Liver (tissue), 3 donors: ENCODE measurements at regions not wholly inside any gene's neighbourhood (a gene's known extent, or its start where the extent isn't known, plus 50 kb on each side); places are given as distances from the start of the nearest gene placed in this dataset.

Experiments
- ATF3 ChIP-seq: IDR thresholded peaks from 2 replicates; pipeline ENCODE4 v1.6.1; 2016; ENCODE audit warnings: antibody characterized with exemption
- CTCF ChIP-seq: fragments of 150-350 bp; IDR thresholded peaks from 2 replicates; pipeline ENCODE4 v1.5.1; 2017; ENCODE audit warnings: improper control_type of control experiment, low read depth, low read length; ENCODE audit not compliant: missing input control
- FOXA2 ChIP-seq: IDR thresholded peaks from 2 replicates; pipeline ENCODE4 v1.6.1; 2016; ENCODE audit warnings: antibody characterized with exemption
- JUND ChIP-seq, 2 donors: IDR thresholded peaks; 2 replicates each; pipeline ENCODE4 v1.6.1; 2016; ENCODE audit warnings: antibody characterized with exemption in 2 of 2
- RAD21 ChIP-seq, 2 donors: IDR thresholded peaks; 2 replicates each; pipeline ENCODE4 v1.6.1; 2016; ENCODE audit warnings: antibody characterized with exemption in 2 of 2, mild to moderate bottlenecking in 2 of 2
- SP1 ChIP-seq: IDR thresholded peaks from 2 replicates; pipeline ENCODE4 v1.6.1; 2018; ENCODE audit warnings: antibody characterized with exemption, mild to moderate bottlenecking
- YY1 ChIP-seq: IDR thresholded peaks from 2 replicates; pipeline ENCODE4 v1.6.1; 2016; ENCODE audit warnings: antibody characterized with exemption, mild to moderate bottlenecking
- TF ChIP-seq, protein P1 (sequence below): IDR thresholded peaks from 2 replicates; pipeline ENCODE4 v1.6.1; 2016; ENCODE audit warnings: antibody characterized with exemption
- donor health status: healthy.
- donor health status: healthy.

DNA sequence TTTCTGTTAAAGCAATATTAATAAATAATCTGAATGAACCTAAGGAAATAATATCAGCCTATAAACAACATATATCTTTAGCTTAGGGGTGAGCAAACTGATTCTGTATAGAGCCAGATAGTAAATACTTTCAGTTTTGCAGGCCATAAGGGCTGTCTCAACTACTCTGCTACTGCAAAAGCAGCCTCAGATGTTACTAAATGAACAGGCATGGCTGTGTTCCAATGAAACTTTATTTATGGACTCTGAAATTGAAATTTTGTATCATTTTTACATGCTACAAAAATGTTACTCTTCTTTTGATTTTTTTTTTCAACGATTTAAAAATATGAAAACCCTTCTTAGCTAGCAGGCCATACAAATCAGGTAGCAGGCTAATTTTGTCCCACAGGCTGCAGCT is 212.8 kb upstream of the PRICKLE2 start:
- TF ChIP-seq, protein P1, sequence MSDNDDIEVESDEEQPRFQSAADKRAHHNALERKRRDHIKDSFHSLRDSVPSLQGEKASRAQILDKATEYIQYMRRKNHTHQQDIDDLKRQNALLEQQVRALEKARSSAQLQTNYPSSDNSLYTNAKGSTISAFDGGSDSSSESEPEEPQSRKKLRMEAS = no peak
- TF ChIP-seq CTCF (no peak), SP1 (no peak), RAD21 (IDR thresholded peaks at IDR 0.05) (no peak), JUND (IDR thresholded peaks at IDR 0.05) (no peak), ATF3 (no peak), FOXA2 (no peak), YY1 (no peak)
